ENCODE measurements at regions not wholly inside any gene's neighbourhood (a gene's known extent, or its start where the extent isn't known, plus 50 kb on each side); places are given as distances from the start of the nearest gene placed in this dataset.

GRCh38 chr2:200013906-200014305 is 58.5 kb downstream of the MAIP1 start:
- H3K27ac ChIP-seq, result no peak overlapping the region
- TF ChIP-seq POLR2AphosphoS5 (IDR thresholded peaks at IDR 0.05), result no peak
- TF ChIP-seq EP300 (IDR thresholded peaks at IDR 0.05; ENCODE audit: low read depth), result no peak
- no peak for TF ChIP-seq POLR2A (IDR thresholded peaks at IDR 0.05)
- no peak for TF ChIP-seq CTCF (IDR thresholded peaks at IDR 0.05)
- DNase-seq, result no peak
- H3K27me3 ChIP-seq, result no peaks in the 10 kb centered on the region
- in situ Hi-C loops (cut with MboI; ENCODE audit: low pct_ligation_motif_present in 1 of 4, low pct_unique_long_range_greater_than_20kb in 1 of 4, low sequenced_read_pairs in 3 of 4), result no loop called here
- H3K9me3 ChIP-seq, result no peaks in the 10 kb centered on the region
- 82 to 91% methylated on average over 3 of the region's 3 CpGs for WGBS, 2 donors (ENCODE audit: low coverage in 1 of 2)
- intact Hi-C loops (cut with DNase I; ENCODE audit: low total_unique reads), result no loop called here
- H3K36me3 ChIP-seq, result no peaks in the 10 kb centered on the region
- no peaks in the 10 kb centered on the region for H3K4me1 ChIP-seq
- H3K4me3 ChIP-seq, result no peak overlapping the region

- no peak for TF ChIP-seq EP300 (IDR thresholded peaks at IDR 0.05; ENCODE audit: low read depth)
- TF ChIP-seq POLR2AphosphoS5 (IDR thresholded peaks at IDR 0.05), result no peak
- TF ChIP-seq POLR2A (IDR thresholded peaks at IDR 0.05), result no peak
- Histone ChIP-seq H3K9me3 (no peaks in the 10 kb centered on the region), H3K36me3 (no peaks in the 10 kb centered on the region), H3K4me1 (no peaks in the 10 kb centered on the region), H3K4me3 (no peak overlapping the region), H3K27me3 (no peaks in the 10 kb centered on the region), H3K27ac (no peak overlapping the region)
- intact Hi-C loops (cut with DNase I; ENCODE audit: low total_unique reads) (no loop called here), in situ Hi-C loops (cut with MboI; ENCODE audit: low pct_ligation_motif_present in 1 of 4, low pct_unique_long_range_greater_than_20kb in 1 of 4, low sequenced_read_pairs in 3 of 4) (no loop called here)
- 50 to 66% methylated on average over 4 to 5 of the region's 5 CpGs for WGBS, 2 donors (ENCODE audit: low coverage in 1 of 2)
- no peak for DNase-seq
Observed at GRCh38 chr2:200021449-200022114, 66.2 kb downstream of the MAIP1 start.

- 80 to 94% methylated on average over 2 of the region's 2 CpGs for WGBS, 2 donors (ENCODE audit: low coverage in 1 of 2)
- Histone ChIP-seq H3K9me3 (no peaks in the 10 kb centered on the region), H3K36me3 (no peaks in the 10 kb centered on the region), H3K4me3 (no peak overlapping the region), H3K4me1 (no peaks in the 10 kb centered on the region), H3K27ac (no peak overlapping the region), H3K27me3 (no peaks in the 10 kb centered on the region)
- in situ Hi-C loops (cut with MboI; ENCODE audit: low pct_ligation_motif_present in 1 of 4, low pct_unique_long_range_greater_than_20kb in 1 of 4, low sequenced_read_pairs in 3 of 4) (no loop called here), intact Hi-C loops (cut with DNase I; ENCODE audit: low total_unique reads) (no loop called here)
- TF ChIP-seq EP300 (IDR thresholded peaks at IDR 0.05; ENCODE audit: low read depth), result no peak
- TF ChIP-seq CTCF (IDR thresholded peaks at IDR 0.05), result no peak
- TF ChIP-seq POLR2AphosphoS5 (IDR thresholded peaks at IDR 0.05), result no peak
- TF ChIP-seq POLR2A (IDR thresholded peaks at IDR 0.05), result no peak
- no peak for DNase-seq
Observed at GRCh38 chr2:200022511-200022910, 67.1 kb downstream of the MAIP1 start.

GRCh38 chr2:200023570-200023969 is 68.2 kb downstream of the MAIP1 start:
- DNase-seq, result no peak

More at GRCh38 chr2:200023570-200023969, 68.2 kb downstream of the MAIP1 start:
- WGBS, 2 donors (ENCODE audit: low coverage in 1 of 2), result 95% methylated on average over 1 of the region's 1 CpG; no CpG with 5 or more reads in 1 of the 2 donors
- H3K27ac ChIP-seq, result no peak overlapping the region
- H3K27me3 ChIP-seq, result no peaks in the 10 kb centered on the region
- no peaks in the 10 kb centered on the region for H3K9me3 ChIP-seq
- in situ Hi-C loops (cut with MboI; ENCODE audit: low pct_ligation_motif_present in 1 of 4, low pct_unique_long_range_greater_than_20kb in 1 of 4, low sequenced_read_pairs in 3 of 4) (no loop called here), intact Hi-C loops (cut with DNase I; ENCODE audit: low total_unique reads) (no loop called here)
- H3K4me3 ChIP-seq, result no peak overlapping the region
- H3K4me1 ChIP-seq, result no peaks in the 10 kb centered on the region
- H3K36me3 ChIP-seq, result no peaks in the 10 kb centered on the region
- no peak for TF ChIP-seq CTCF (IDR thresholded peaks at IDR 0.05)
- no peak for TF ChIP-seq POLR2A (IDR thresholded peaks at IDR 0.05)
- TF ChIP-seq POLR2AphosphoS5 (IDR thresholded peaks at IDR 0.05), result no peak
- TF ChIP-seq EP300 (IDR thresholded peaks at IDR 0.05; ENCODE audit: low read depth), result no peak

Data from transverse colon (tissue), 4 donors.